HG03159 (cell line): ENCODE measurements at regions not wholly inside any gene's neighbourhood (a gene's known extent, or its start where the extent isn't known, plus 50 kb on each side); places are given as distances from the start of the nearest gene placed in this dataset.

Experiments used
- ATAC-seq: cut with Tn5 transposase; IDR thresholded peaks from one replicate; pipeline ENCODE4 v1.9.1; 2021; ENCODE audit warnings: mild to moderate bottlenecking, moderate library complexity; ENCODE audit not compliant: unreplicated experiment

GRCh38 chr5:117999939-118000549 is 988.3 kb downstream of the DTWD2 start:
- peak; percentile 59 for ATAC-seq

- ATAC-seq = no peak
Observed at GRCh38 chr5:117982691-117983090, 1005.7 kb downstream of the DTWD2 start.

- ATAC-seq = no peak
Observed at GRCh38 chr5:117973785-117974184, 1014.6 kb downstream of the DTWD2 start.

- no peak for ATAC-seq
Observed at GRCh38 chr5:117955831-117956230, 1032.5 kb downstream of the DTWD2 start.

- ATAC-seq = no peak
Observed at GRCh38 chr5:117954331-117954730, 1034.0 kb downstream of the DTWD2 start.

- no peak for ATAC-seq
Observed at GRCh38 chr5:117953272-117953671, 1035.1 kb downstream of the DTWD2 start.

- no peak for ATAC-seq
Observed at GRCh38 chr5:117947836-117948235, 1040.5 kb downstream of the DTWD2 start.

- ATAC-seq = no peak
Observed at GRCh38 chr5:117947121-117947520, 1041.2 kb downstream of the DTWD2 start.

- ATAC-seq = no peak
Observed at GRCh38 chr5:117945258-117945657, 1043.1 kb downstream of the DTWD2 start.

GRCh38 chr5:117943541-117943940 is 1044.8 kb downstream of the DTWD2 start:
- no peak for ATAC-seq

- ATAC-seq = no peak
Observed at GRCh38 chr5:117942861-117943519, 1045.4 kb downstream of the DTWD2 start.

GRCh38 chr5:117893211-117893610 is 1095.1 kb downstream of the DTWD2 start:
- ATAC-seq = no peak

- no peak for ATAC-seq
Observed at GRCh38 chr5:117892360-117892759, 1096.0 kb downstream of the DTWD2 start.

- ATAC-seq = no peak
Observed at GRCh38 chr5:117889596-117889995, 1098.8 kb downstream of the DTWD2 start.

- peak; percentile 89 for ATAC-seq
Observed at GRCh38 chr5:117888688-117889087, 1099.7 kb downstream of the DTWD2 start.

GRCh38 chr5:117881426-117882230 is 1106.7 kb downstream of the DTWD2 start:
- no peak for ATAC-seq

GRCh38 chr5:117880932-117881331 is 1107.4 kb downstream of the DTWD2 start:
- no peak for ATAC-seq

GRCh38 chr5:117877731-117878130 is 1110.6 kb downstream of the DTWD2 start:
- ATAC-seq = no peak

GRCh38 chr5:117872798-117873368 is 1115.5 kb downstream of the DTWD2 start:
- no peak for ATAC-seq

GRCh38 chr5:117869596-117869995 is 1118.8 kb downstream of the DTWD2 start:
- ATAC-seq = no peak

- no peak for ATAC-seq
Observed at GRCh38 chr5:117863586-117864296, 1124.6 kb downstream of the DTWD2 start.
